NCI-H510A (cell line): ENCODE measurements at regions not wholly inside any gene's neighbourhood (a gene's known extent, or its start where the extent isn't known, plus 50 kb on each side); places are given as distances from the start of the nearest gene placed in this dataset.
"Not testable (repeated sequence)": the region's sequence is repeated elsewhere in the genome, so short reads cannot be mapped to it uniquely, and the experiment has no call there.

Experiments
- DNase-seq: peaks from one replicate; lab custom pipeline; 2025; lab: John Stamatoyannopoulos, UW

GRCh38 chr9:28120184-28120583, 546.9 kb upstream of the C9orf72 start:
- DNase-seq, result no peak

- no peak for DNase-seq
These were observed 547.3 kb upstream of the C9orf72 start for GRCh38 chr9:28120626-28121025.

GRCh38 chr9:28121366-28121765, 548.1 kb upstream of the C9orf72 start:
- no peak for DNase-seq

- no peak for DNase-seq
These were observed 551.6 kb upstream of the C9orf72 start for GRCh38 chr9:28124917-28125316.

GRCh38 chr9:28127101-28127500, 553.8 kb upstream of the C9orf72 start:
- DNase-seq, result no peak

- DNase-seq, result no peak
These were observed 561.2 kb upstream of the C9orf72 start for GRCh38 chr9:28134446-28134976.

- DNase-seq, result no peak
These were observed 562.3 kb upstream of the C9orf72 start for GRCh38 chr9:28135549-28135948.

GRCh38 chr9:28136113-28136512, 562.8 kb upstream of the C9orf72 start:
- DNase-seq, result no peak

GRCh38 chr9:28147430-28147829, 574.1 kb upstream of the C9orf72 start:
- DNase-seq, result not testable (repeated sequence)

GRCh38 chr9:28147923-28148597, 574.8 kb upstream of the C9orf72 start:
- not testable (repeated sequence) for DNase-seq

- DNase-seq, result not testable (repeated sequence)
These were observed 576.2 kb upstream of the C9orf72 start for GRCh38 chr9:28149361-28150050.

GRCh38 chr9:28155067-28155466, 581.8 kb upstream of the C9orf72 start:
- no peak for DNase-seq

GRCh38 chr9:28155671-28156070, 582.4 kb upstream of the C9orf72 start:
- no peak for DNase-seq

- no peak for DNase-seq
These were observed 585.2 kb upstream of the C9orf72 start for GRCh38 chr9:28158451-28158850.

- no peak for DNase-seq
These were observed 590.3 kb upstream of the C9orf72 start for GRCh38 chr9:28163619-28164018.

GRCh38 chr9:28166179-28166578, 592.9 kb upstream of the C9orf72 start:
- no peak for DNase-seq

GRCh38 chr9:28177142-28177541, 603.9 kb upstream of the C9orf72 start:
- no peak for DNase-seq

- no peak for DNase-seq
These were observed 604.6 kb upstream of the C9orf72 start for GRCh38 chr9:28177925-28178324.

- no peak for DNase-seq
These were observed 606.6 kb upstream of the C9orf72 start for GRCh38 chr9:28179893-28180292.

- no peak for DNase-seq
These were observed 617.7 kb upstream of the C9orf72 start for GRCh38 chr9:28190981-28191380.

- DNase-seq, result no peak
These were observed 624.4 kb upstream of the C9orf72 start for GRCh38 chr9:28197653-28198052.

- DNase-seq, result no peak
These were observed 629.8 kb upstream of the C9orf72 start for GRCh38 chr9:28203036-28203435.

GRCh38 chr9:28206280-28206679, 633.0 kb upstream of the C9orf72 start:
- DNase-seq, result no peak

- no peak for DNase-seq
These were observed 634.4 kb upstream of the C9orf72 start for GRCh38 chr9:28207657-28208056.
